MM.1S (cell line): ENCODE measurements at regions not wholly inside any gene's neighbourhood (a gene's known extent, or its start where the extent isn't known, plus 50 kb on each side); places are given as distances from the start of the nearest gene placed in this dataset.

Experiments used
- DNase-seq: peaks from one replicate; pipeline ENCODE4 v3.0.0-alpha.2; 2015
- H2AFZ ChIP-seq: fragments of 300-600 bp; sonication (generic); 2 replicates; pipeline ENCODE4 v1.6.0; 2016; ENCODE audit warnings: antibody characterized with exemption, low read length
- H3F3A ChIP-seq: fragments of 300-600 bp; sonication (generic); 2 replicates; pipeline ENCODE4 v1.6.1; 2016; ENCODE audit warnings: mild to moderate bottlenecking, antibody characterized with exemption, low read length, moderate library complexity, mixed read lengths; ENCODE audit not compliant: insufficient read depth
- H3K27ac ChIP-seq: fragments of 300-600 bp; sonication (generic); 2 replicates; pipeline ENCODE4 v1.5.1; 2016; ENCODE audit warnings: mild to moderate bottlenecking, low read length
- H3K27me3 ChIP-seq: fragments of 300-600 bp; sonication (generic); replicated peaks from 2 replicates; pipeline ENCODE4 v1.6.0; 2016; ENCODE audit warnings: low read length; ENCODE audit not compliant: insufficient read depth
- H3K36me3 ChIP-seq: fragments of 300-600 bp; sonication (generic); replicated peaks from 2 replicates; pipeline ENCODE4 v1.6.1; 2016; ENCODE audit warnings: mild to moderate bottlenecking, low read length, mixed read lengths; ENCODE audit not compliant: insufficient read depth
- H3K4me1 ChIP-seq: fragments of 300-600 bp; sonication (generic); 2 replicates; pipeline ENCODE4 v1.6.1; 2016; ENCODE audit warnings: low read length, mixed read lengths
- H3K4me2 ChIP-seq: fragments of 300-600 bp; sonication (generic); 2 replicates; pipeline ENCODE4 v1.6.0; 2016; ENCODE audit warnings: low read depth, low read length
- H3K4me3 ChIP-seq: fragments of 300-600 bp; sonication (generic); 2 replicates; pipeline ENCODE4 v1.5.1; 2016; ENCODE audit warnings: low read length, mixed read lengths
- H3K79me2 ChIP-seq: fragments of 300-600 bp; sonication (generic); 2 replicates; pipeline ENCODE4 v1.6.1; 2016; ENCODE audit warnings: mixed run types, low read length, mixed read lengths
- H3K9ac ChIP-seq: fragments of 300-600 bp; sonication (generic); 2 replicates; pipeline ENCODE4 v1.6.1; 2016; ENCODE audit warnings: low read length, mixed read lengths
- H3K9me2 ChIP-seq: fragments of 300-600 bp; sonication (generic); replicated peaks from 2 replicates; pipeline ENCODE4 v1.6.1; 2016; ENCODE audit warnings: mild to moderate bottlenecking, low read length, mixed read lengths; ENCODE audit not compliant: insufficient read depth
- H3K9me3 ChIP-seq: fragments of 300-600 bp; sonication (generic); replicated peaks from 2 replicates; pipeline ENCODE4 v1.6.1; 2016; ENCODE audit warnings: mild to moderate bottlenecking, low read length, mixed read lengths; ENCODE audit not compliant: insufficient read depth
- H4K20me1 ChIP-seq: fragments of 300-600 bp; sonication (generic); 2 replicates; pipeline ENCODE4 v1.6.1; 2016; ENCODE audit warnings: mild to moderate bottlenecking, low read length, moderate library complexity, mixed read lengths; ENCODE audit not compliant: insufficient read depth
- CTCF ChIP-seq: fragments of 300-600 bp; sonication (generic); IDR thresholded peaks from 2 replicates; pipeline ENCODE4 v1.5.1; 2016; ENCODE audit warnings: antibody characterized with exemption, low read length, mixed read lengths
- EZH2 ChIP-seq: fragments of 300-600 bp; sonication (generic); optimal IDR thresholded peaks from 2 replicates; pipeline ENCODE3; 2017; ENCODE audit warnings: low read depth, mild to moderate bottlenecking, antibody characterized with exemption, low read length, mixed read lengths
- EZH2phosphoT487 ChIP-seq: fragments of 300-600 bp; sonication (generic); IDR thresholded peaks from 2 replicates; pipeline ENCODE4 v1.6.1; 2018; ENCODE audit warnings: antibody characterized with exemption, low read length

- peak; percentile 46 for TF ChIP-seq CTCF
- no peak for TF ChIP-seq EZH2phosphoT487
- TF ChIP-seq EZH2, result no peak
- DNase-seq, result peak; percentile 45
Measured at GRCh38 chr3:81419228-81419627, 342.2 kb downstream of the GBE1 start.

GRCh38 chr3:81416812-81417211 is 344.6 kb downstream of the GBE1 start:
- Histone ChIP-seq H3K27ac (no peak overlapping the region), H3K9me3 (no peaks in the 10 kb centered on the region), H3K9me2 (no peaks in the 10 kb centered on the region), H2AFZ (no peak overlapping the region), H3K4me1 (no peaks in the 10 kb centered on the region), H3K36me3 (no peaks in the 10 kb centered on the region), H3K4me3 (no peak overlapping the region), H3F3A (no peaks in the 10 kb centered on the region), H4K20me1 (no peaks in the 10 kb centered on the region), H3K4me2 (no peak overlapping the region), H3K79me2 (no peaks in the 10 kb centered on the region), H3K9ac (no peak overlapping the region), H3K27me3 (no peaks in the 10 kb centered on the region)
- DNase-seq, result no peak
- TF ChIP-seq EZH2phosphoT487 (no peak), CTCF (no peak)

More at GRCh38 chr3:81419228-81419627, 342.2 kb downstream of the GBE1 start:
- H4K20me1 ChIP-seq, result no peaks in the 10 kb centered on the region
- no peaks in the 10 kb centered on the region for H3K9me2 ChIP-seq
- H3F3A ChIP-seq, result no peaks in the 10 kb centered on the region
- H3K4me1 ChIP-seq, result no peaks in the 10 kb centered on the region
- no peaks in the 10 kb centered on the region for H3K27me3 ChIP-seq
- no peak overlapping the region for H3K4me3 ChIP-seq
- no peak overlapping the region for H3K27ac ChIP-seq
- no peak overlapping the region for H3K9ac ChIP-seq
- H2AFZ ChIP-seq, result no peak overlapping the region
- H3K4me2 ChIP-seq, result no peak overlapping the region
- no peaks in the 10 kb centered on the region for H3K79me2 ChIP-seq
- no peaks in the 10 kb centered on the region for H3K9me3 ChIP-seq
- H3K36me3 ChIP-seq, result no peaks in the 10 kb centered on the region

- Histone ChIP-seq H3K4me2 (no peak overlapping the region), H3K27me3 (no peaks in the 10 kb centered on the region), H3K27ac (no peak overlapping the region), H3K9me3 (no peaks in the 10 kb centered on the region), H3K36me3 (no peaks in the 10 kb centered on the region), H3K9ac (no peak overlapping the region), H3K4me3 (no peak overlapping the region), H2AFZ (0 out of 2 replicates have a peak overlapping the region, but pooled peaks have one; percentile 19), H3K9me2 (no peaks in the 10 kb centered on the region), H4K20me1 (no peaks in the 10 kb centered on the region), H3K4me1 (no peaks in the 10 kb centered on the region), H3K79me2 (no peaks in the 10 kb centered on the region), H3F3A (no peaks in the 10 kb centered on the region)
- no peak for DNase-seq
- no peak for TF ChIP-seq EZH2phosphoT487
- no peak for TF ChIP-seq EZH2
- TF ChIP-seq CTCF, result no peak
Measured at GRCh38 chr3:81406318-81406717, 355.1 kb downstream of the GBE1 start.
